NCI-H146 (cell line): ENCODE measurements at regions not wholly inside any gene's neighbourhood (a gene's known extent, or its start where the extent isn't known, plus 50 kb on each side); places are given as distances from the start of the nearest gene placed in this dataset.

ENCODE experiments used
- DNase-seq: peaks from one replicate; lab custom pipeline; 2025; lab: John Stamatoyannopoulos, UW

DNA sequence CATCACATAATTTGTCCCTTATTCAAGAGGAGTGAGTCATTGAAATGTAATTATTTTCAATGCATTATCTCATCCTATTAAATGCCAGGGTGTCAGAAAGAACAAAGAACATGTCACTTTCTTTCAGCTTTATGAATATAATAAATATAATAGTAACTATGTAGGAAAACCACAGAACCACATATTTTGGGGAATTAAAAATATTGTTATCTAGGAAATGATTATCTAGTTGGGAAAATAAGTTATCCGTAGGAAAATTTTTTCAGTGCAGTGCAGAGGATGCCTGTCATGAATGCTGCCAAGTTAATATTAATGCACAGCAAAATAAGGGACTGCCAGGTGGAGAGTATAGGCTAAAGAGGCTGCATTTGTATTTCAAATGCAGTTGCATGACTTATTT lies 844.8 kb downstream of the MAT2B start:
- DNase-seq, result no peak

DNA sequence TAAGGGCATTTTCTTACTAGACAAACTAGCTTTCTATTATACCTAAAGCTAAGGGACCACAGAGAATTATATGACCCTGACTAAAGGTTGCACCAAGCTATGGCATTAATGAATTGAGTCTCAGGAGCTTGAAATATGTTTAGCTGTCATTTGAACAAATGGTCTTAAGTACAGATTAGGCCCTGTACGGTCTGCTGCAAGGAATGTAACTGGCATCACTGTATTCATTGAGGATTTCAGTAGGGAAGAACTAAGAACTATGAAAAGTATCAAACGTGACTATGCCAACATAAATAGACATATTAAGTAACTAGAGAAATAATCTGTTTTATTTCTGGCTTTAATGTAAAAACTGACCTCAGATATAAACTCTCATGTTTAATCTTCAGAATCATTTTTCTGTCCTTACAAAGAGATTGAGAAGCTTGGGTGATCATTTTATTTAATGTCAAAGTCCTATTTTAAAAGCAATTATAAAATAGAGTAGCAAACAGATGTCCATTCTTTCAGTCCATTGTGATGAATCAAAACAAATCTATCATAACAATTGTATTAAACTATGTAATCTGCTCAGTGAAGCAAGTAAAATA lies 845.9 kb downstream of the MAT2B start:
- no peak for DNase-seq

DNA sequence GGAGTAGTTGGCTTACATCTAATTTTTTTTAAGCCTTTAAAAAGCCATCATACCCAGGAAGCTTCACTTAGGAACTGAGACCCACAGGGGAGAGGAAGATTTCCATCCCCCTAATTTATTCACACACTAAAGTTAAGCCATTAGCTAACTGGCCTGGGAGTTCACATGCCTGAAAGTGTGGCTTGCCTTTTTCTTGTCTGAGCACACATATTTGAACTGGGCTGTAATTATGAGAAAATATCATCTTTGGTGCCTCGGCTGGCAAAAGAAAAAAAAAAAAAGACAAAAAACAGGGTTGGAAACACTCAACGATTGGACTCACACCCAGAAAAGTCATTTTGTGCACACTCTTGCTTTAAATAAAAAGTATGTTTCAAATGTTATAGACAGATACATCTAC lies 847.3 kb downstream of the MAT2B start:
- DNase-seq, result no peak

DNA sequence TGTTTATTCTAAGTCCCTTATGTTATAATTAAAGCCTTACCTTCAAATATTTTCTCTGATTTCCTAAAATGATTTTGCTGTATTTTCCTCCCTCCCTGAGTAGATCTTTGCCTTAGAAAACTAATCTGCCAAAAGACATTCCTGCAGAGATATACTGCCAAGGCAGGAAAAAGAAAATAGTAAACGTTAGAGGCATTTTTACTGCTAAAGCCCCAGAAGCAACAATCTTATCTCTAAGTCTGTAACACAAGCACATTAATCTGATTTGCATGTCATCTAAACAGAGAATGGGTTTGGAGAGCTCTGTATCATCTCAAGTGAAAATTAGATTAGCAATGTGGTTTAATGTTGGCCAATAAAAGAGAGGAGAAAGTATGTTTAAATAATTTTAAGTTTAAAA lies 847.7 kb downstream of the MAT2B start:
- DNase-seq, result no peak

DNA sequence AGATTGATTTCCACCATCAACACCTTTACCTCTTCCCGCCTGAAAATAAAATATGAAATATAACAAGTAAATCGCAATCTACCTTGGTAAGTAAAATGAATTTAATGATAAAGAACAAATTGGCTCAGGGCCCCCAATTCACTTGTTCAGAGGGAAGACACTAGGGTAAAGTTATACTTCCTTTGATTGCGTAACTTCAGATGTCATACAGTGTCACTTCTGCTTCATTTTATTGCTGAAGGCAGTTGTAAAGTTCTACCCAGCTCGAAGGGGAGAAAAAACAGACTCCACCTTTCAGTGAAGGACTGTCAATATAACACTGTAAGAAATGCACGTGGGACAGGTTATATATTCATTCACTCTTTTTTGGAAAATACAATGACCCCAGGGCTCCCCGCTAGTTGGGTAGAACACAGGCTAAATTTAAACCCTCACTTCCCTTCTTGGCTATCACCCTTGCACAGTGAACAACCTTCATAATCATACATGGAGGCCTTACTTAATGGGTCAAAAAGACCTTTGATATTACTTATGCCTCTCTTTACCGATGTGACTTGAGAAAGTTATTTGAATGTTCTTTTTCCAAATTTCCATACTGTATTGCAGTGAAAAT lies 848.8 kb downstream of the MAT2B start:
- no peak for DNase-seq

DNA sequence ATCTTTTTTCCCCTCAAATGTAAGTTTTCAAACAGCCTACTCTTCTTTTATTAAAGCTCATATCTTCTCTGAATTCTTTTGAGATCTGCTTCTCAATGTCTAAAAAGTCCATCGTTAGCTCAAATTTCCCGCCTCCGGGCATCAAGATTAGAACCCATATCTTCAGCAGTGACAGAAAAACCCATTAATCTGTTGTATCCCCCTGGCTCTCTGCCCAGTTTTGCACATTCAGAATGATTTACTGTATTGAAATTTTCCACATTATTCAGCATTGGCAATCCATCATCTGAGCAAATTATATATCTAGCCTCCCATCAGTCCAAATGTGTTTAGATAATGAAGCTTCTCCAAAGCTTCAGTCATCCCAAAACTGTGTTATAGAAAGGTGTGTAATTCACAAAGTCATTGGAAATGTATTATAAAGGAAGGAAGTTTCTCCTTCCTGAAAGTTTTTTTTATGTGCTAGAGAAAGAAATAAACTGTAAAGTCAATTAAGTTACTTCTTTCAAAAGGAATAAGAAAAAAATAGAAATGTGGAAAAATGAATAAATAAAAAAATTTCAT lies 849.9 kb downstream of the MAT2B start:
- DNase-seq, result no peak

DNA sequence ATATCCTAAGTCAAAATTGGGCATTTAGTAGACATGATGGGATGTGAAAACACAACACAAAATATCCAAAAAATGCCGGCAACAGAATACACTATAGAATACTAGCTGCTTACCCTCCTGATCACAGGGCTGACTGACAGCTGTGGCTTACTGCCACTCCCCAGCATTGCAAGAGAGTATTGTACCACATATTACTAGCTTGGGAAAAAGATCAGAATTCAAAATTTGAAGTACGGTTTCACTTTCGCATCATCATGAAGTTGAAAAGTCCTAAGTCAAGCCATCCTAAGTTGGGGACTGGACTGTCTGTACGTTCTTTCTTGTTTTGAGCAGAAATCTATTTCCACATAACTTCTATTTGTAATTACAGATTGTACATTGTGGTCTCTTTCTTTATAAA lies 851.4 kb downstream of the MAT2B start:
- DNase-seq, result no peak

DNA sequence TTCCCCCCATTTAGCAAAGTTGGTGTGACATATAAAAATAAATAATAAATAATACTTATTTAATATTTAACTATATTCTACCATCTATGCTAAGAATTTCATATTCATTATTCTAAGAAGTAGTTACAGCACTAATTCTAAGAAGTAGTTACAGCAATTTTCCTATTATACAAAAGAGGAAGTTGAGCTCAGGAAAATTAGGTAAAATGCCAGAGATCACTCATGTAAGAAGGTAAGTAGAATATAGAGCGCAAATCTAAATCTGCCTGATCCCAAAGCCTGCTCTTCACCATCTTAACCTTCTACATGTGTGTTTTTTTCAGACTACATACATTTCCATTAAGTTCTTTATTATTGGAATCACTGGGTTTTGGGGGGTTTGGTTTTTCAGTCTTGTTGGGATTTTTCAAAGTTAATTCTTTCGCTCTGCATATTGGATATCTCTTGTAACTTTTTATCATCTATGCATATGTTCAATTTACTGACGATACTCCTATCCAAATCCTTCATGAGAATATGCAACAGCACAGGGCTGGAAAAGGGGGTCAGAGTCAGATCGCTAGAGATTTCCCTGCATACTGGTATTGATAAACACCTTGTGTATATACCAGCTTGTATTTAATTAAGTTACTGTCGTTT lies 852.1 kb downstream of the MAT2B start:
- no peak for DNase-seq

DNA sequence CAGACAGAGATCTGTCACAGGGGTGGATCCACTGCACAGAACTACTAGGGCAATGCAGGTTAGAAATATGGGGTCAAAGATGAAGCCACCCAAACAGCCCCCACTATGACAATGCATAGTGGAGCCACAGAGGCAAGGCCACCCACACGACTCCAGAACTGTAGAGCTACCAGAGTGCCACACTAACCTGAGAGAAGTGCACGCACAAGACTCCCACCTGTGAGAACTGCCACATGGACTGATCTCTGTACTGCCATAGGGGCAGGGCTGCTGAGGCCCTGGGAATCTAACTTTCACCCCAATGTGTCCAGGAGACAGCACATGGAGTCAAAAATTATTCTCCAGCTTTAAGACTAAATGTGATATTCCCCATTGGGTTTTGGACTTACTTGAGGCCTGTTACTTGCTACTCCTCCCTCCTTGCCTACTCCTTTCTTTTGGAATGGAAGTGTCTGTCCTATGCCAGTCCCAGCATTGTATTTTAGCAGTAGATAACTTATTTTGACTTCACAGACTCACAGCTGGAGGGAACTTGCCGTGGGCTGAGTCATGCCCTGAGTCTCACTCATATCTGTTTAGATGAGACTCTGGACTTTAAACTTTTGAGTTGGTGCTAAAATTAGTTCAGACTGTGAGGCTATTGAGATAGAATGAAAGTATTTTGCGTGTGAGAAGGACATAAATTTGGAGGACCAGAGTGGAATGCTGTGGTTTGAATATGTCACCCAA lies 853.3 kb downstream of the MAT2B start:
- no peak for DNase-seq

DNA sequence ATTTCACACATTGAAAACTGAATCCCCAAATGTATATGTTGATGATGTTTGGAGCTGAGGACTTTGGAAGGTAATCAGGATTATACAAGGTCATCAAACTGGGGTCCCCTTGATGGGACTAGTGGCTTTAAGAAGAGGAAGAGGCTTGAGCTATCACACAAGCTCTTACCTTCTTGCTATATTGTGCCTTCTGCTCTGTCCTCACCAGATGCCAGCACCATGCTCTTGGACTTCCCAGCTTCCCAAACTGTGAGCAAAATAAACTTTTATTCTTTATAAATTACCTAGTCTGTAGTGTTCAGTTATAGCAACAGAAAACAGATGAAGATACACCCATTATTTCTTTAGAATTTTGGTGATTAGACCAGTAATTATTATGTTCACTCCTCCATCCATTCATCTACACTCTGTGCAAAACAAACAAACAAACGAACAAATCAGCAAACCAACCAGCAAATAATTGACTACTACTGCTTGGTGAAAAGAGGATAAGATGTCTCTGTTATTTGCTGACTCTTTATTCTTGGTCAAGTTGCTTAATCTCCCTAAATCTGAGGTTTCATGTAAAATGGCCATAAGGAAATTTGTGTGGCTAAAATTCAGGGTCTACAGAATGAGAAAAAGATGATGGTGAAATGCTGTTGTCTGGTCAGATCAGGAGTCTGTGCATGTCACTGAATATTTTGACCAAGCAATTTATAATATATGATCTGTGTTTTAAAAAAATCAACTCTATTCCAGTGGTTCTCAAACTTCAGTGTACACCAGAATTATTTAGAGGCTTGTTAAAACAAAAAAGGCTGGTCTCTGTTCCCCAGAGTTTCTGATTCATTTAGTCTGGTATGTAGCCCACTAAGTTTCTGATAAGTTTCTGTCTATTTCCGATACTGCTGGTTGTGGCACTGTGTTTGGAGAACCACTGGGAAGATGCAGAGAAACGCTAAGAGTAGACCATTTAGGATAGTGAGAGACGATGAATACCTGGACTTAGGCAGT lies 854.1 kb downstream of the MAT2B start:
- no peak for DNase-seq

DNA sequence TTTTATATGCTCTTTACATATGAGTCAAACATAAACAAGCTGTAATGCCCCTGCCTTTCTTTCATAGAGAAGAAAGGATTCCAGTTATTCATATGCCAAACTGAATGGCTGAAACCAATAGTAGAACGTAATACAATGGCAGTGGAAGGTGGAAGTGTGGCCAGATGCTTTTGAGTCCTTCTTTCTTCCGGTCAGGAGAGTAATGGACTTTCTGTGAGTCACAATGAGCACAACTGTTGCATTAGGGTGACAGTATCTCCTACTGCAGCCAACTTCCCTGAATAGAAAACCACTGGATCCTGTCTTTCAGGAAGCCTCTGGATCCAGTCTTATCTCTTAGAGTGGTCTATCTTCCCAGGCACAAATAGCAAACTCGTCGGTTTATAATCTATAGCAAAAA lies 855.2 kb downstream of the MAT2B start:
- no peak for DNase-seq

DNA sequence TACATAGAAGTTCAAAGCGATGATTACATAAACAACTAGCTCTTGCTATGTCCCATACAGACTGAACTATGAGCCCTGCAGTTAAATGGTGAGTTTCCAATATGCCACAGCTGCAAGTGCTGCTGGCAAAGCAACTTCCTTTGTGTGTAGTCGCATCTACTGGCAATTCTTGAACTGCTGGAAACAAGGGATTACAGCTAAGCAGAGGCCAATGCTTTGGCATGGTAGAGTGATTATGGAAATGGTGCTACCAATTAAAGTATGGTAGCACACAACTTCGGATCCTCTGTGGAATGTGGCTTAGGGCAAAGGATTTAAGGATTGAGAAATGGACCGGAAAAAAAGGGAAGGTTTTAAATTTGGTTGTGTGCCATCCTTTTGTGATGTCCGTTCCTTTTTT lies 856.6 kb downstream of the MAT2B start:
- DNase-seq, result no peak

DNA sequence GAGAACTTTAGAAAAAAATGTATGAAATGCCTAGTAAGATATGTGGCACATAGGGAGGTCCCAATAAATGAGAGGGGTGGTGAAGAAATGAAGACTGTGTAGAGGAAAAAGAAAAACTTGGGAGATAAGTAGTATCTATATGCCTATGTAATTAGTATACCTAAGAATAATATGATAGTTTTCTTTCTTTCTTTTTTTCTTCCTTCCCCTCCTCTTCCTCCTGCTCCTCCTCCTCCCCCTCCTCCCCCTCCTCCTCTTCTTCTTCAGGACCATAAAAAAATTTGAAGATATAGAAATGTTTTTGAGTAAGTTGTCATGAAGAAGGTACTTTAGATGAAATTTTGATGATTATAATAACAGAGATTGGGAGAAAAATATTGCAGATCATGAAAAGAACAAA lies 857.4 kb downstream of the MAT2B start:
- no peak for DNase-seq

DNA sequence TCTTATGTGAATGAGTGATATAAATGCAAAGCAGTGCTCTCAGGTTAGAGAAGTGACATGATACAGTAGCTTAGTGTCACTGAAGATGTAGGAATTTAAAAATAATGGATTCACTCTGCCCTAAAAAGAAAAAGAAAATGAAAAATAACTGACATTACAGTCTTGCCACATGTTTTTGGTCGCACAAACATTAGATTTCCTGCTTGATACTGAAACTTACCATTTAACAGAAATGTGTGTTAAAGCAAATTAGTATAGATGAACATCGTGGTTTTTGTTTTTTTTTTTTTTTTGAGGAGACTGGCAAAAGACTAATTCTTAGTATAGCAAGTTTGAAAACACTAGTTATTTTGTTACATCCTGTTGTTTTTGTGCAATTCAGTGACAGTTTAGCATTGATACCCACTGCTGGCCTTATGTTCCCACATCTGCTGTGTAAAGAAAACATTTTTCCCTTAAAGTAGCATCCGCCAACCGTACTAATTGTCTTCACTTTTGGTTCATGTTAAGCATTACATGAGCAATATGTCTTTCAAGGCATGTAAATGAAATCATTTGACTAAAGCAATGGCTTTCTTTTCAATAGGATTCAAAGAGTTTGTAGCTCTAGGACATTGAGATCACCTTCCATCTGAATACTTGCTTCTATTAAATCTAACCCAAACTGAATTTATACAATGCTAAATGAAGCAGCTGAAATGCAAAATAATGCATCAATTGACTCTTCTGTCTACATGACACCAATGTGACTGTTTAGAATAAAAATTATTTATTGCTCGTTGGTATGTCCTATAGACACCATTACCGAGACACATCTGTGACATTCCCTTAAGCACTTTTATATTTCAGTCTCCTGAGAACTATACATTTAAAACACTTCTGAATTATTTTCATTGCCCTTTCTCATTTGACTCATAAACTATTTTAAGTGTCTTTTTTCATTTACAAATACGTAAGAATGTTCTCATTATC lies 859.1 kb downstream of the MAT2B start:
- DNase-seq, result no peak

DNA sequence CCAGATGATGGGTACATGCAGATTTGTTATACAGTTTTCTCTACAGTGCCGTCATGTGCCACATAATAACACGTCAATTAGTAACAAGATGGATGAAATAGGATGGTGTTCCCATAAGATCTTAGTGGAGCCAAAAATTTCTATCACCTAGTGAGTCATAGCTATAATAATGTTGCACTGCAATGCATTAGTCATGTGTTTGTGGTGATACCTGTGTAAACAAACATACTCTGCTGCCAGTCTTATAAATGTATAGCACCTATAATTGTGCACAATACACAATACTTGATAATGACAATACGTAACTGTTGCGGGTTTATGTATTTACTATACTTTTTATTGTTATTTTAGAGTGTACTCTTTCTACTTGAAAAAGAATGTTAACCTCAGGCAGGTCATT lies 865.4 kb downstream of the MAT2B start:
- DNase-seq, result no peak

DNA sequence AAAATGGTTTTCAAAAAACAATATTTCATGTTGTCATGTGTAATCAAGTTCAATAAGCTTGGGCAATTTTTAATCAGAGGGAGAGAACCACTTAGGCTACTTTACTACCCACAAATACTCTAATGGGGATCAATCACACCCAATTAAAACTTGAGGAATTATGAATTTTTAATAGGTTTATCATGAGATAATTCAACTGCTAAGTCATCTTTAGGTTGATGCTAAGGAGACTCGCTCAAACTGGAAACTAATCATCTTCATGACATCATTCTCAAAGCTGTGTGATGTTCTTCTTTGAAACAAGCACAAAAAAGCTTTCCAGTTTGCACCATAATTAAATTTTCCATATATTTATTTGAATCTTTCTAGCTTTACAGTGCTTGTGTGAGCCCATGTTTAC lies 867.5 kb downstream of the MAT2B start:
- no peak for DNase-seq

DNA sequence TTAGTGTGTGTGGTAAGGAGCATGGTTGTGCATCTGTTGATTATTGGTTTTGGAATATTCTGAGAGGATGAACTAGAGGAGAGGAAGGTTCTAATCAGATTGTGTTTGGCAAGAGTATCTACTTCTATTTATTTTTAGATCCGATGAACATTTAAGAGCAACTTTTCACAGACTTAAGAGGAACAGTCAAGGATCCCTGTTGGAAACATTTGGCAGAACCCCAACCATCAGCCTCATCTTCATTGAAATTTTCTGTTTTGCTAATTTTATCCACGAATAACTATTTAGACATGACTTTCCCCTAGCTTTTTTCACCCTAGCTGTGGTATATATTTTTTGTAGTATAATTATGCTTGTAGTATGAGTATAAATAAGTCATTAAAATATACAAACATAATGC lies 868.5 kb downstream of the MAT2B start:
- no peak for DNase-seq

DNA sequence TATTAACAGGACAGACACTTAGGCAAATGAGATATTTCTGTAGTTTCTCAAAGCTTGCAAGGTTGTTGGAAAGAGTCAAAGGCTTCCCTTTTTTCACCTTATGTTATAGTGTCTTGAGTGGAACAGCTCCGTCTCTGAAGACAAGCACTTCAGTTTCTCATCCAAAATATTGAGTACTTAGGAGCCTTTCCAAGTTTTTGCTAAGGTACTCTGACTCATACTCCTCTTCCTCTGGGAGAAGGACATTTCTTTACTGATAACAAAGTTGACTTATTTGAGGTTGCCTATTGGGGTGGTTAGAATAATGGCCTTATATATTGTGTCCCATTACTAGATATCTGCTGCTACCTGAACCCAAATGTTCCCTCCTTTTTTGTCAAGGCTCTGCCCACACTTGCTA lies 869.6 kb downstream of the MAT2B start:
- DNase-seq, result no peak

DNA sequence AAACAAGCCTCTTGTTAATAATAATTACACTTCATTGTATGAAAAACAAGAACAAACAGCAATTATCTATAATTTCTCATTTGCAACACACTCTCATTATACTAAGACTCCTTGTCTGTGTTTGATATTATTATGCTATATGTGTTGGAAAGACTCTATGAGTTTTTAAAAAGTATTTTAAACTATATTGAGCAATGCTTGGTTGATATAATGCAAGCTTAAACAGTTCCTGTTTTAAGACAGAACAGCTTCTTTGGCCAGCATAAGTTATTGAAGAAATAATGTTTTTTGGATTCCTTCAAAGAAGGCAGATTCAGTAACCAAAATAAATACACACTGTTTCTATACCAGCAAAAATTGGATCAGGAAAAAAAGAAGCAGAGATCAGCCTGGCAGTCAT lies 871.4 kb downstream of the MAT2B start:
- no peak for DNase-seq

DNA sequence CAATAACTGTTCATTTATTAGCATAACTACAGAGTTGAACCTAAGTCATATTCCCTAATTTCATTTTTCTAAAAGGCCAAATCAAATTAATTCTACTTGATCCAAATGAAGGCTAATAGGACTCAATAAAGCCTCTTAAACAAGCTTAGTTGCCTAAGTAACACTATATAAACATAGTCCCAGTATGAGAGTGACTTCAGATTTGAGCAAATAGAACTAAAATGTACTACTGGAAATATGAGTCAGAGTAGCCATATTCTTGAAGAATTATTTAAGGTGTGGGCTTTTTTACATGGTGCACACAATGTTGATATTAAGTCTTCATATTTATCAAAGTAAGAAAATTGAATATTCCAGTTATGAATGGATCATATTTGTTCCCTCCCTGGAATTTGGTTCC lies 872.3 kb downstream of the MAT2B start:
- no peak for DNase-seq

DNA sequence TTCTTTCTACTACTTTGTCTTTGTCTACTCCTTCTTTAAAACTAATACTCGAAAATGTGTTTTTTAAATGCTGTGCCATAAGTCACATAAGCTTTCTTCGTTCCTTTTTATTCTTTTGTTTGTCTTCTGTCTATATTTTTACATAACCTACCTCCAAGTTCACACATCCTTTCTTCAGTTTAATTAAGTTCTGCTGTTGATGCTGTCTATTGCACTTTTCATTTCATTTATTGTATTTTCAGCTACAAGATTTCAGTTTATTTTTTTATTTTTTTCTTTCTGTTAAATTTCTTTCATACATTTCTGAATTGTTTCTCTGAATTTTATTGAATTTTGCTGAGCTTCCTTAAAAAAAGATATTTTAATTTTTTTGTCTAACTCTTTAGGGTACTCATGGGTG lies 878.2 kb downstream of the MAT2B start:
- DNase-seq, result no peak
